ENCODE measurements at regions not wholly inside any gene's neighbourhood (a gene's known extent, or its start where the extent isn't known, plus 50 kb on each side); places are given as distances from the start of the nearest gene placed in this dataset.
A peak's percentile ranks its signal among the peaks of the same experiment; 100 is the strongest.
"Not testable (repeated sequence)": the region's sequence is repeated elsewhere in the genome, so short reads cannot be mapped to it uniquely, and the experiment has no call there.

DNA sequence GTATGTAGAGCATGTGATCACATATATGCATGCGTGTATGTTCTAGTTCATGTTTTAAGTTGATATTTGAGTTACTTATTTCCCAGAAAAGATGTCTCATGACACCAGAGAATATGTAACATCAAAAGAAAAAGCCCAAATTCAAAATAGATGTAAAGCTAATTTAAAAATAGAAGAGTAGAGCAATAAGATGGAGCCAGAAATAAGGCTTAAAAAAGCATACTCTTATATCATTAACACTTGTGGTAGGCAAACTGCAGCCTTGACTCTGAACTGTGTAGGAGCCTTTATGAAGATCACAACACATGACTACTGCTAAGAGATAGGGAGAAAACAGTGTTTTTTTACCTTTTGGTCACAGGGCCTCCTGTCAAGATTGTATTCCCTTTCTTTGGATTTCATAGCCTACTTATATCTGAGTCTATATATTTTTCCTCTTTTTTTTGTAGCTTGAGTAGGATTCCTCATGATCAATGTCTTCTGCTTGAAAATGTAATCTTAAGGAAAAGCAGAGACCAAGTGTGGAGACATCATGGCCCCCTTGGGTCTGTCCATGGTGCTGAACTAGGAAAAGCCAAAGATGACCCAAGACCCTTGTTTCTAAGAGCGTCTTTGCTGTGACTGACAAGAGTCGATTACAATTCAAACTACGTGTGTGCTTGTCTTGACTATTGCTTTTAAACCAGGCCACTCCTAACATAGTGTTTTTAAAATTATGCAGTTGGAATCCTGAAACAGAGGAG is 390.4 kb downstream of the SHISA9 start:
- no peak for DNase-seq

DNA sequence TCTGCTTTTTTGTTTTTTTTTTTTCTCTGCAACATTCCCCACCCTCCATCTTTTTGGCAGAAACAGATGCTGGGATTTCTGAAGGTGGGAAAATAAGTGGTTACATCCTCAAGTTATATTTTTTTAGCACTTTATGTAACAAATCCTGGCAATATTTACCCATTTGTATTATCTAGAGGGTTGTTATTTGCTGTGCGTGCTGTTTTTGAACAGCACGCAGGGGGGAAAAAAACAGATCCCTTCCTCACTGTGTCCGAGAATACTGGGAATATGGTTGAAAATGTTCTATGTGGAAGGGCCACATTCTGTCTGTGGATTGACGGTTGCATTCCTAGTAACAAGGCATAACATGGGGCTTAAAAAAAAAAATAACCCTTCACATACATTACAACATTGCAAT is 394.8 kb downstream of the SHISA9 start:
- DNase-seq, result no peak

DNA sequence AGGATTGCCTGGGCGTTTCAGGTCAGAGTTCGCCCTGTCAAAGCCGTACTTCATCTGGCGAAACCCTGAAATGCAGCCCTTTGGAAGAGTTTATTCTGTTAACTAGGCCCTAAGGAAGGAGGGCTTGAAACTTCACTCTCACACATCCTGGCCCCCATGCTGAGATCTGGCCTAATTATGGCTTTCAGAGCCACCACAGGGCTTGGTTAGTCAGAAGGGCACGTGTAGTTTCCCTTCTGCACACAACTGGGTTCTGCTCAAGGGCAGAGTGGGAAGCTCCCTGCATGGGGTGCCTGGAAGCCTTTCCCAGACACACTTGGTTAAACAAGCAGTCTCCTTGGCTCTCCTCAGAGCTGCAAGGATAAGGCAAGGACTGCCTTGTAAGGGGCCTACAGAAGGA is 397.3 kb downstream of the SHISA9 start:
- DNase-seq, result no peak

DNA sequence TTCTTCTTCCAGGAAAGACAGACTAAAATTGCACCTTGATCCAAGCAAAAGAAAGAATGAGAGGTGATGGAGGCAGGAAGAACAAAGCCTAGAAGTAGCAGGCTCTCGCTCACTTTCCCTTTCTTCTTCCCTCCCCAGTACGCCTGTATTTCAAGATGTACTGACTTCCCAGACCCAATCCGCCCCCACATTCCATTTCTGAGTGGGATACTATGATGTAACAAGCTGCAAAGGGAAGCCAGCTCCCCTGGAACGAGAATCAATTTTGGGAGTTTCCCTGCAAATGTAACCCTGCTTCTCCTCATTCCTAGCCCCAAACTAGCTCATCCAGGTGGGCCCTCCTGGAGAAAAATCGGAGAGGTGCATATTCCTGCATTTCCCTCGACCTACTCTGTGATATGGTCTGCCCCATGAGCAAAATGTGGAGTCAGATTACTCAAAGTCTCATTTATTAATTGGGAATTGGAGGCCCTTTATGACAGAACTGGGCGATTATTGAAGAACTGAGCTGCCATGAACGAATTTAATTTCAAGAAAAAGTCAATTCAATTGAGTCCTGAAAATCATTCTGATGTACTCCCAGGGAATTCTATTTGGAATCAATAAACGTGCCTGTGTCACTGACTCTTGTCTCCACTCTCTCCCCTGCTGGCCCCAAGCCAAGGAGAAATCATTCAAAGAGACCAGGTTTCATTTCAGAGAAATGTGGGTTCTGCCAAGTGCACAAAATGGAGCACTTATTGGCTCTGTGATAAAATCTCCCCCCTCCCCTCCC is 398.9 kb downstream of the SHISA9 start:
- peak; percentile 73 for DNase-seq

DNA sequence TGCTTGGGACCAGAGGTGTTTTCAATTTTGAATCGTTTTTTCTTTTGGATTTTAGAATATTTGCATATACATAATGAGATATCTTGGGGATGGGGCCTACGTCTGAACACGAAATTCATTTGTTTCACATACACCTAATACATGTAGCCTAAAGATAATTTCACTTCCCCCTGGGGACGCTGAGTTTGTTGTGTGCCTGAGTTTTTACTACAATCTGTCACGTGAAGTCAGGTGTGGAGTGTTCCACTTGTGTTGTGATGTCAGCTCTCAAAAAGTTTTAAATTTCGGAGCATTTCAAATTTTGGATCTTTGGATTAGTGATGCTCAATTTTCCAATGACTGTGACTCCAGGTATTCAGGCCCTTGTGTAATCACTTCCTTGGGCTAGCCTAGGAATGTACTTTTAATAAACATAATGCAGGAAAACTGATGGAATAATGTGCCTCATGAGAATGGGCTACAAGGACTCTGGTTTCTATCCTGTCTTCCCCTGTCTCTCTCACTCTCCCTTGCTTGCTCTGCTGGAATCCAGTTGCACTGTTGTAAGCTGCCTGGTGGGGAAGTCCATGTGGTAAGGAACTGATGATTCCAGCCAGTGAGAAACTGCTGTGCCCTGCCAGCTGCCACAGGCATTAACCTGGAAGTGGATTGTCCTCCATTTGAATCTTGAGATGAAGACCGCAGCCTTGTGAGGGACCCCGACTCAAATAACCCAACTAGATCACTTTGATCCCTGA is 403.8 kb downstream of the SHISA9 start:
- no peak for DNase-seq

DNA sequence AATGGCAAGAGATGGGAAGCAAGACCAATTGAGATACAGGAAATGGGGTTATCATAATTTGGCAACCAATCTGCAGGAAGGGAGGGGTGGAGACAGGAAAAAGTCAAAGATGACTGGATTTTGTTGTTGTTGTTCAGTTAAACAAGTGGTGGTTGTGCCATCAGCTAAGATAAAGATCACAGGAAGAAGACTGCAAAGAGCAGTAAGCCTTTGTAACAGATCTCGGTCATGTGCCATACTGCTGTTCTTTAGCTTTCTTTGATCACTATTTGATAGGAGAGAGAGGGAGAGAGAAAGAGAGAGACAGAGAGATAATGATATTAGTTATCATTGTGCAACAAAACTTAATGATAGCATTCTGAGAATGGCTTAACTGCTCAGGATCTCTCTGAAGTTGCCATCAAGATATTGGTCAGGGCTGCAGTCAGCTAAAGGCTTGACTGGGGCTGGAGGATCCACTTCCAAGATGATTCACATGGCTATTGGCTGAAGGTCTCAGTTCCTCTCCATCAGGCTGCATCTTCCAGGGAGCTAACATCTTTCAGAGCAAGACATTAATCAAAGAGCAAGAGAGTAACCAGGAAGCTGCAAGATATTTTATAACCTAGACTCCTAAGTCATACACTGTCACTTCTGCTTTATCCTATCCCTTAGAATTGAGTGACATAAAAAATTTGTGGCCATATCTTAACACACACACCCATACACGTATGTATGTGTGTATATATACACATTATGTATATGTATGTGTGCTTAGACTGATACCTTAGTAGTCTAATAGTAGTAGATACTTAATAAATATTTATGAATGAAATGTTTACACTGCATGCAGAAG is 405.0 kb downstream of the SHISA9 start:
- no peak for DNase-seq

DNA sequence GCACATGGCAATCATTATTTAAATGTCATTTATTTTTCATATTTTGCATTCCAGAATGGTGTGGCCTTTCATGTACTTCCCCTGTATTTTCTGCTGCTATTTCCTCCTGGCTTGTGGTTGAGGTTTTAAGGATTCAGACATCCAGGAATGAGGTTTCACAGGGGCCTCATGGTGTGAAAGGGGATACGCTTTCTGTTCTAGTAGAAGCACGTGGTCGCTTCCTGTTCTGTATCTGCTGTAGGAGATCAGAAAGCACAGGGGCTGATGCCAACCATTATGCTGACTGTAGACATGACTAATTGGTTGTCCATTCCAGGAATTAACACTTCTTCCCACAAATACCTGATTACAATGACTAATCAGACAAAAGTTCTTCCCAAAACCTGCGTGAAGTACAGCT is 405.9 kb downstream of the SHISA9 start:
- no peak for DNase-seq

DNA sequence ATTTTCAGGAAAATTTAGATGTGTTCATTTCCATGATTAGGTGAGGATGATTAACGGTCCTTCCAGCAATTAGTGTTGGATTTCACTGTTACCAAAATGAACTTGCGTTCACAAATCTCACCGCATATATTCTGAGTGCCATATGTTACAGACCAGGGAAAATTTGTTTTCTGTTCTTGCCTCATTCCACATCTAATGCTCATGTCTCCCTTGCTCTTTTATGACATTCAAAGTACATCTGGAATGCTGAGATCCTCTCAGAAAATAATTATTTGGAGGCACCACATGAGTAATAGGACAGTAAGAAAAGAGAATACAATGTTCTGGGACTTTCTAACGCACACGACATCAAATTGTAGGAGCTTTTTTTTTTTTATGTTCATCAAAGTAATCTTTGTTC is 406.5 kb downstream of the SHISA9 start:
- no peak for DNase-seq

DNA sequence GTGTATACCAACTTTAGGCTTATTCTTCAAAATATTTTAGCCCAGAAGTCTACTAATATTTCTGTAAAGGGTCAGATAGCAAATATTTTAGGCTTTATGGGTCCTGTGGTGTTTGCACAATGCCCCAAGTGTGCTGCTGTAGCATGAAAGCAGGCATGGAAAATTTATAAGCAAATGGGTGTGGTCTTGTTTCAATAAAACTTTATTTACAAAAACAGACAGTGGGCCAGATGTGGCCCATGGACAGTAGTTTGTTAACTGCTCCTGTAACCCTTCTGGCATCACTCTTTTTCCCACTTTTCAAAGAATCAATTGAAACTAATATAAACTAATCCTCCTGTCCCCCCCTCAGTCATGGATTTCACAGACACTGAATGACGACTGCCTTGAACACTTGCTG is 410.7 kb downstream of the SHISA9 start:
- DNase-seq, result no peak

DNA sequence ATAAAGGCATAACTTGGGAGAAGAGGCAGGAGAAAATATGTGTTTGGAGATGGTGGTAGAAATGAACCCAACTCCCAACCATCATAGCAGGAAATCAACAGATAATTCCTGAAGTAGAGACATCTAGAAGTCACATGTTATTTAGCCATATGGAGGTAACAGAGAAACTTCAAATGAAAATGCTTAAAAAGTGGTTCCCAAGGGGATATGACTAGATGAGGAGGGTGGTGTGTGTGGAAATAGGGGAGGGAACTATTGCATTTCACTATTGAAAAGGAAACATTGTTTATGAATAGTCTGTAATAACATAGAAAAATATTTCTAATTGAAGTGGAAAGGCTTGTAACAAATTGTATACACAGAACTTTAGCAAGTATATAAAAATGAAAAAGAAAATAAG is 412.0 kb downstream of the SHISA9 start:
- DNase-seq, result no peak

DNA sequence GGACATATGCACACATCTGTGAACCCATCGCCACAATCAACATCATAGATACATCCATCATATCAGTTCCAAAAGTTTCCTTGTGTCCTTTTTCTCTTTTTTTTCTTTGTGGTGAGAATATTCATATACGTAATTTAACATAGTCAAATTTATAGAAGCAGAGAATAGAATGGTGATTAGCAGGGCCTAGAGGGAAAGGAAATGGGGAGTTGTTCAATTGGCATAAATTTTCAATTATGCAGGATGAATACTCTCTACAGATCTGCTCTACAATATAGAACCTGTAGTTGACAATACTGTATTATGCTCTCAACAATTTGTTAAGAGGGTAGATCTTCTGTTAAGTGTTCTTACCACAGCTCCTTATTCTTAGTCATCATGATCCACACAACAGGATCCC is 413.2 kb downstream of the SHISA9 start:
- DNase-seq, result no peak

DNA sequence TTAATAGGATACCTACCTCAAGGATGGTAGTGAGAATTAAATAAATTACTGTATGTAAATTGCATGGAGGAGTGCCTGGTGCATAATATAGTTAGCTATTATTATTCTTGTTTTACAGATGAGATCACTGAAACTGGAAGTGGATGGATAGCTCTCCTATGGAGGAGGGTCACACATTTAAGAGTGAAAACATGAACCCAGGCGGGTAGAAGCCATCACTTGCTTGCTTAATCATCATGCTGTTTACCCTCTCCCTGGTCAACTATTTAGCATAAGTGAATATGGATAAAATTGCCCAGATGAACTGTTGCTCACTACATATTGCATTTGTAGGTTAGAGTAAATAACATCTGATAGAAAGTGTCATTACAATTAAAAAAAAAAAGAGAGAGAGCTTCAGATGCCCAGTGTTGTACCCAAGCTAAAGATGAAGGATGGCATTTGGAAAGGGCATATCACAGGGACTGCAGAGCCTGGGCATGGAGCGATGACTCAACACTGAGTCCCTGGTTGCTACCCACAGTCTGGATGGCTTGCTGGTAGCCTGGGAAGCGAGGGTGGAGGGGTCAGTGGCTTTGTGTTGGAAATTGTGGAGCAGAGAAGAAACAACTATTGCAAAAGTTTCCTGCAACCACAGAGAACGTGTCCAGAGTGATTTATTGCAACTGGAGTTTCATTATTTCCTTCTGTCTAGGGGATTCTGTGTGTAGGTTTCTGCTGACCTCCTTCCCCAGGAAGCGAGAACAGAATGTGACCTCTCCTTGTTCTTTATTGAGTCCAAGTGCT is 414.4 kb downstream of the SHISA9 start:
- no peak for DNase-seq

DNA sequence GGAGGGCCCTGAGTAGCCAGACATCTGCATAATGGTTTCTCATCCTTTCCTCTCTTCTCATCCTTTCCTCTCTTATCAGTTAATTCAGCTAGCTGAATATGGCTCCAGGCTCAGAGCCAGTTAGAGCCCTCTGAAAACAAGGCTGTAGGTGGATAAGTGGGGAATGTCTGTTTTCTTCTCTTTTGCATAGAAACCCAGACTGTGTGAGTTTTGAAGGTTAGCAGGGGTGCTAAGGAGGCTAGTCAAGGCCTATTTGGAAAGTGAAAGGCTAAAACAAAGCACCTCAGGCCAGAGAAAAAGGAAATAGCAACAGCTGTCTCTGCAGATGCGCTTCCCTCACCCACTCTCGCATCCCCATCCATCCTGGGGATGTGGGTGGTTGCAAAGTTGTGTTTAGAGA is 420.9 kb downstream of the SHISA9 start:
- no peak for DNase-seq

DNA sequence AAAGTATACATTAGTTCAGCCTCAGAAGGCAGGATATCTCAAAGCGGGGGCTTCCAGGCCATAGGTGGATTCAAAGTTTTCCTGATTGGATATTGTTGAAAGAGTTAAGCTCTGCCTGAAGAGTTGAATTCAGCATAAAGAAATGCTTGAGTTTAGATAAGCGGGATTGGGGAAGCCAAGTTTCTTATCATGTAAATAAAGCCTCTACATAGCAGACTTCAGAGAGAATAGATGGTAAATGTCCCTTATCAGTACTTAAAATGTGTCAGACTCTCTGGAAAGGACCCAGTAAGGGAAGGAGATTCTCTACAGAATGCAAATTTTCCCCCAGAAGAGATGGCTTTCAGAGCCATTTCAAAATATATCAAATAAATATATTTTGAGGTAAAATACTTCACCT is 423.5 kb downstream of the SHISA9 start:
- DNase-seq, result no peak

DNA sequence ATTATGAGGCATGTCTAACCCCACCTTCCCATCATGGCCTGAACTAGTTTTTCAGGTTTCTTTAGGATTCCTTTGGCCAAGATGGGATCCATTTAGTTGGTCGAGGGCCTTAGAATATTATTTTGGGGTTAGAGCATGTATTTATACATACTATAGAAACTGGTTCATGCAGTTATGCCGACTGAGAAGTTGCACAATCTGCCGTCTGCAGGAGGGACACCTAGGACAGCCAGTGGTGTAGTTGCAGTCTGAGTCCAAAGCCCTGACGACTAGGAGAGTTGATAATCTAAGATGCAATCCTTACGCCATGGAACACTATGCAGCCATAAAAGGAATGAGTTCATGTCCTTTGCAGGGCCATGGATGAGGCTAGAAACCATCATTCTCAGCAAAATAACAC is 424.0 kb downstream of the SHISA9 start:
- no peak for DNase-seq

DNA sequence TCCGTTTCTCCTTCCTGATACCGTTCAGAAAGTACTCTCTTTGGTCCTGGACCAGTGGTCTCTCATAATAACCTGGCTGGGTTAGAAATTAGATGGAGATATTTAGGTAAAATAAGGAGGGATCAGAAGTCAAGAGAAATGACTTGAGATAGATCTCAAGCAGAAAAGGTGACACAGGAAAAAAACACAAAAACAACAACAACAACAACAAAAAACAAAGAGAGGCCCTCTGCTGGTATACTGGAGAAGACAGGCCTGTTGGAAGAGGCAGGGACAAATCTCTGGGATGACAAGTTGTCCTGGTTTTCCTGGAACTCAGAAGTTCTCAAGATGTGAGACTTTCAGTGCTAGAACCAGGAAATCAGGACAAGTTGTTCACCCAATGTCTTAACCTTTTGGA is 430.5 kb downstream of the SHISA9 start:
- no peak for DNase-seq

DNA sequence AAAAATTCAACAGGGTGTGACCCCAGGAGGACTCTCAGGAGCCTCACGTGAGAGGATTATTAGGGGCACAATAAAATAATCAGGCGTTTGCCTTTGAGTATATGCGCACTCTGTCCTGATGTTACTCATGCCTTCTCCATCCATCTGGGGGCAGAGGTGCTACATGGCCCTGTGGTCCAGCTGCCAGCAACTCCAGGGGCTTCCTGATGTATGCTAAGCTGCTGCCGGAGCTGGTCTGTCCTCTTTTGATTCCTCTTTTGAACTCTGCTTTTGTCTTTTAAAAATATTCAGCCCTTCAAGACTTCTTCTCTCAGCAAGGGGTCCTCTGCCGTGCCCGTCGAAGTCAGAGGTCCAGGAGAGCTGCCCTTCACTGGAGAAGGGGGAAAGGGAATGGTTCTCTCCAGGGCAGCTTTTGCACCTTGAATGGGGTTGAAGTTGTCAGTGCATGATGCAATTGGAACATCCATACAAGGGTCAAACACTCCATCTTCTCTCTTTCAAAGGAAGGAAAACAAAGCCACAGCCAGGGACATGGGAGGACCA is 431.4 kb downstream of the SHISA9 start:
- no peak for DNase-seq

DNA sequence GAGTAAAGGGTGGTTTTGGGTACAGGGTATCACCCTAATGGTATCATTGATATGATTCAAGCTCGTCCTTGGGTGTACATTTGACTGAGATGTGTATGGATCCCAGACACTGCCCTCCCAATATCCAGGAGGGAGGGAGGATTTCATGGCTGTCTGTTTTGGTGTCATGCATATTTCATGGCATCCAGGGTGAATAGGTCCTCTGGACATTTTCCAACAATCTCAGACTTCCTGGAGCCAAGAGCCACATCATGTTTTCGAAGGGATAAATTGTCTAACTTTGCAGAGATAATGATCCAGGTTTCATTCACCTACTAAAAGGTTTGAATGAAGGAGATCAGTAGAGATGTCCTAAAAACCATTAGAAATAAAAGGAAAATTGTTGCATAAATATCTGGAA is 431.9 kb downstream of the SHISA9 start:
- peak; percentile 86 for DNase-seq

DNA sequence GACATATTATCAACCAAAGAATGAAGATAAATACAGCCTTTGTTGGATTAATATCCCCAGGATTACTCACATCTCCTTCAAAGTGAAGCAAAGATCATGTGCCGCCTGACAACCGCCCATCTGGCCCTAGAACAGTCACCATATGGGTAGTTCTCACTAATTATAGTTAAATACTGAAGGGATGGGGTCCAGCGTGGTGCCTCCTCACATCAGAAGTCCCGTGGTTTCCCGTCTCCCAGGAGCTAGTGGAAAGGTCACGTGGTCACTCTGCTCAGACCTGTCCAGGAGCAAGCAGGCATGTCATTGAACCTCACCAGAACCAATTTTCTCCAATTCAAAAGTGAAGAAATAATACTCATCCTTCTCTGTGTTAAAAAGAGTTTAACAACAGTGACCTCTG is 434.5 kb downstream of the SHISA9 start:
- DNase-seq, result no peak

DNA sequence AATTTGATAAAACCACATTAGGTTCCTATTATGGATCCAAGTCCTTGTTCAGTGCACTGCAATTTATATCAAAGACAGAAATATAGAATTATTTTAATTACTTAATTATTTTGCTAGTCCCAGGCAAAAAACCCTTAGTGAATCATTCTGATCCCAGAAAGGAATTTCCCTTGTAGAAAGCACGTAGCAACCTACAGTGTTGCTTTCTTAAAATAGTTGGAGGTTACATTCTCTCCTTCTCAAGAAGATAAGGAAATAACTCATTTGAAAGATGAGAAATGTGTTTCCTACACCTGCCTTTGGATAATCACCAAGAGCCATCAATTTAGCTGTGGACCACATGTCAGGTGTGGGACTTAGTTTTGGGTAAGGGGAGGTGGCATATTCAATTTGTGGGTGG is 434.9 kb downstream of the SHISA9 start:
- no peak for DNase-seq

DNA sequence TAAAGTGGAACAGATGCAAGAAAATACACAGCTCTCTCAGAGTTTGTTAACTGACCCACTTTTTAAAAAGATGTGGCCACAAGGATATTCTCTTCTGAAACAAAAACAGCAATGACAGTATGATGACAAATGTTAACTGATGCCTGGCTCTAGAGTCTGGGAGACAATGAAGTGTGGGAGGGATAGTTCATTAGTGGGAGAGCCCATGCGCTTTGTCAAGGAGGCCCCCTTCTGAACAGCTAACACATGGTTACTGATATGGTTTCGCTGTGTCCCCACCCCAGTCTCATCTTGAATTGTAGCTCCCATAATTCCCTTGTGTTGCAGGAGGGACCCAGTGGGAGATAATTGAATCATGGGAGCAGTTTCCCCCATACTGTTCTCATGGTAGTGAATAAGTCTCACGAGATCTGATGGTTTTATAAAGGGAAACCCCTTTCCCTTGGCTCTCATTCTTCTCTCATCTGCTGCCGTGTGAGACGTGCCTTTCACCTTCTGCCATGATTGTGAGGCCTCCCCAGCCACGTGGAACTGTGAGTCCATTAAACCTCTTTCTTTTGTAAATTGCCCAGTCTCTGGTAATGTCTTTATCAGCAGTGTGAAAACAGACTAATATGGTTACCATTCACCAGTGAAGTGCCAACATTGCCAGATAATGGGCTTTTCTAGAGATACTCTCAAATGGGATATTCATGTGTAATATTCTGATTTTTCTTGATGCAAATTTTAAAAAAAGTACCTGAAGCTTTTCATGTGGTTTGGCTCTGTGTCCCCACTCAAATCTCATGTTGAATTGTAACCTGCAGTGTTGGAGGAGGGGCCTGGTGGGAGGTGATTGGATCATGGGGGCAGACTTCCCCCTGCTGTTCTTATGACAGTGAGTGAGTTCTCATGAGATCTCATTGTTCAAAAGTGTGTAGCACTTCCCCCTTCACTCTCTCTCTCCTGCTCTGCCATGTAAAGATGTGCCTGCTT is 435.8 kb downstream of the SHISA9 start:
- DNase-seq, result not testable (repeated sequence)
